ENCODE measurements at regions not wholly inside any gene's neighbourhood (a gene's known extent, or its start where the extent isn't known, plus 50 kb on each side); places are given as distances from the start of the nearest gene placed in this dataset.

- no peak for DNase-seq (ENCODE audit: low read depth)
These were observed 96.5 kb upstream of the CRHR1 start for GRCh38 chr17:45687594-45687993.

- no peak for DNase-seq (ENCODE audit: low read depth)
These were observed 95.8 kb upstream of the CRHR1 start for GRCh38 chr17:45688353-45688752.

GRCh38 chr17:45688820-45689219 is 95.3 kb upstream of the CRHR1 start:
- DNase-seq (ENCODE audit: low read depth): no peak

- no peak for DNase-seq (ENCODE audit: low read depth)
These were observed 94.7 kb upstream of the CRHR1 start for GRCh38 chr17:45689451-45689850.

GRCh38 chr17:45690625-45691275 is 93.4 kb upstream of the CRHR1 start:
- DNase-seq (ENCODE audit: low read depth): no peak

- no peak for DNase-seq (ENCODE audit: low read depth)
These were observed 91.5 kb upstream of the CRHR1 start for GRCh38 chr17:45692661-45693060.

GRCh38 chr17:45693792-45694191 is 90.3 kb upstream of the CRHR1 start:
- DNase-seq (ENCODE audit: low read depth): no peak

- DNase-seq (ENCODE audit: low read depth): no peak
These were observed 87.7 kb upstream of the CRHR1 start for GRCh38 chr17:45696442-45696841.

- no peak for DNase-seq (ENCODE audit: low read depth)
These were observed 87.0 kb upstream of the CRHR1 start for GRCh38 chr17:45697076-45697475.

- no peak for DNase-seq (ENCODE audit: low read depth)
These were observed 83.7 kb upstream of the CRHR1 start for GRCh38 chr17:45700171-45701090.

GRCh38 chr17:45702666-45703266 is 81.4 kb upstream of the CRHR1 start:
- no peak for DNase-seq (ENCODE audit: low read depth)

GRCh38 chr17:45703348-45703747 is 80.8 kb upstream of the CRHR1 start:
- no peak for DNase-seq (ENCODE audit: low read depth)

GRCh38 chr17:45703806-45704205 is 80.3 kb upstream of the CRHR1 start:
- no peak for DNase-seq (ENCODE audit: low read depth)

- no peak for DNase-seq (ENCODE audit: low read depth)
These were observed 79.9 kb upstream of the CRHR1 start for GRCh38 chr17:45704251-45704650.

- DNase-seq (ENCODE audit: low read depth): no peak
These were observed 78.8 kb upstream of the CRHR1 start for GRCh38 chr17:45705123-45706009.

GRCh38 chr17:45706033-45706432 is 78.1 kb upstream of the CRHR1 start:
- DNase-seq (ENCODE audit: low read depth): no peak

GRCh38 chr17:45708707-45709290 is 75.3 kb upstream of the CRHR1 start:
- no peak for DNase-seq (ENCODE audit: low read depth)

GRCh38 chr17:45709728-45710288 is 74.3 kb upstream of the CRHR1 start:
- DNase-seq (ENCODE audit: low read depth): no peak

- no peak for DNase-seq (ENCODE audit: low read depth)
These were observed 68.3 kb upstream of the CRHR1 start for GRCh38 chr17:45715787-45716186.

- DNase-seq (ENCODE audit: low read depth): no peak
These were observed 65.3 kb upstream of the CRHR1 start for GRCh38 chr17:45718791-45719190.

GRCh38 chr17:45719335-45720071 is 64.6 kb upstream of the CRHR1 start:
- no peak for DNase-seq (ENCODE audit: low read depth)

Measured in stimulated activated CD8-positive, alpha-beta memory T cell treated with anti-CD3 and anti-CD28 coated beads, Interleukin-4, amount 100 ng/mL, for 24 hours (primary cell).